HG03139 (cell line): ENCODE measurements at regions not wholly inside any gene's neighbourhood (a gene's known extent, or its start where the extent isn't known, plus 50 kb on each side); places are given as distances from the start of the nearest gene placed in this dataset.
"Not testable (repeated sequence)": the region's sequence is repeated elsewhere in the genome, so short reads cannot be mapped to it uniquely, and the experiment has no call there.

Experiments
- ATAC-seq: cut with Tn5 transposase; IDR thresholded peaks from one replicate; pipeline ENCODE4 v1.9.1; 2021; ENCODE audit not compliant: unreplicated experiment

- ATAC-seq, result no peak
These were observed 776.4 kb downstream of the GATA3 start for GRCh38 chr10:8830876-8831275.

GRCh38 chr10:8835453-8836167 lies 781.1 kb downstream of the GATA3 start:
- no peak for ATAC-seq

- no peak for ATAC-seq
These were observed 785.9 kb downstream of the GATA3 start for GRCh38 chr10:8840356-8840755.

DNA sequence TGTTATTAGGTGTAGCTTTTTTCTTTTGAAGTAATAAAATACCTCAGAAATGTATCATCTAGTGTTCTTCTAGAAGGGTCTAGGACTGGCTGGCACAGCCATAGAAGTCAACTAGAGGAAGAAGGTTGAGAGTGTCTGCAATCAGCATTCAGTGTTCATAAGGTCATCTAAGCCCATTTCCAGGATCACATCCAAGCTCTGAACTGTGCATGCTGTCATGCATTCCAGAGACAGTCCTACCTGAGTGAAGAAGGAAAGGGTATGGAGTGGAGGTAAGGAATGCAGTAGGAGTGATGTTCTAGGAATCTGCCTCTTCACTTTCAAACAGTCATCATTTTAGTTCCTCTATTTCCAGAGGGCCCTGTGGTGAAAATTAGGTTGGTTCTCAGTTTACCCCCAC lies 789.7 kb downstream of the GATA3 start:
- ATAC-seq, result no peak

DNA sequence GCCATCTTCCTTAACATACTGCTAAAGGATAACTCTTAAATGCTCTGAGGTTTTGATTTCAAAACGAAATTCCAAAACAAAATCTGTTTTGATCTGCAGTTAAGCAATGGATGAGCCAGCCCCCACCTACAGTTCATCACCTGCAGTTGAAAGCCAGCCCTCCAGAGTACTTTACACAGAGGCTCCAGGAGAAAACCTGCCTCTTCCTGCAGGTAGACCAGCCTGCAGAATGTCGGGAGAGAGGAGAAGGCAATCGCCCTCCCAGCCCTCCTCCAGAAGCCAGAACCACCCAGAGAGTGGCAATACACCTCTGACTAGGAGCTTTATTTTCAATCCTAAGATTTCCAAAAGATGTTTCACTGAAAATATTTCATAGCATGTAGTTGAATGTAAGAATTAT lies 798.1 kb downstream of the GATA3 start:
- no peak for ATAC-seq

DNA sequence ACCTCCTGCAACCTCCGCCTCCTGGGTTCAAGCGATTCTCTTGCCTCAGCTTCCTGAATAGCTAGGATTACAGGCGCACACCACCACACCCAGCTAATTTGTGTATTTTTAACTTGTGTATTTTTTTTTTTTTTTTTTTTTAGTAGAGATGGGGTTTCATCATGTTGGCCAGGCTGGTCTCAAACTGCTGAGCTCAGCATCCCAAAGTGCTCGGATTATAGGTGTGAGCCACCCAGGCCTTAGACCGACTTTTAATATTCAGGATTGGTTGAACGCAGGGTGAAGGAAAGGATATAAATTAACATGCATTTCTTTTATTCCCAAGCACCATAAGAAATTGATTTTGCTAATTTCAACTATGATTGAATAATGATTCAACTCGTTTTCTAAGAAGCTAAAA lies 798.6 kb downstream of the GATA3 start:
- no peak for ATAC-seq

DNA sequence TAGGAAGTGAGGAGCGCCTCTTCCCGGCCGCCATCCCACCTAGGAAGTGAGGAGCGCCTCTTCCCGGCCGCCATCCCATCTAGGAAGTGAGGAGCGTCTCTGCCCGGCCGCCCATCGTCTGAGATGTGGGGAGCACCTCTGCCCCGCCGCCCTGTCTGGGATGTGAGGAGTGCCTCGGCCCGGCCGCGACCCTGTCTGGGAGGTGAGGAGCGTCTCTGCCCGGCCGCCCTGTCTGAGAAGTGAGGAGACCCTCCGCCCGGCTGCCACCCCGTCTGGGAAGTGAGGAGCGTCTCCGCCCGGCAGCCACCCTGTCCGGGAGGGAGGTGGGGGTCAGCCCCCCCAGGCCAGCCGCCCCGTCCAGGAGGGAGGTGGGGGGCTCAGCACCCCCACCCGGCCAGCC lies 814.4 kb downstream of the GATA3 start:
- ATAC-seq, result not testable (repeated sequence)

- ATAC-seq, result no peak
These were observed 818.8 kb downstream of the GATA3 start for GRCh38 chr10:8873310-8873709.

GRCh38 chr10:8874268-8874667 lies 819.8 kb downstream of the GATA3 start:
- no peak for ATAC-seq

- ATAC-seq, result no peak
These were observed 820.5 kb downstream of the GATA3 start for GRCh38 chr10:8874972-8875371.

DNA sequence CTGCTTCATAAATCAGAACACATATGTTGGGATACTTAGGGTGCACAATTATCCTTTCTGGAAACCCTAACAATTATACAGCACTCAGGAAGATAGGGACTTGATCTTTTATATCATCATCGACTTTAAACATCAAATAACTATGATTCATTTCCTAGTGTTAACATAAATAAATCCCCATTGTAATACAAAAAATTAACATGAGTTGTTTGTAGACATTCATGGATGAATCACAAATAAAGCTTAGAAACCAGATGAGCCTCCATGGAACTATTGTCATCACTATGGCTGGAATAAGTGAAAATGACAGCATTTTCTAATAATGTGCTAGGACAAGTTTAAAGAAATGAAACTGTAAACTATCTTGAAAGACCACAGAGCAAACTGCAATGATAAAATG lies 821.7 kb downstream of the GATA3 start:
- ATAC-seq, result no peak

DNA sequence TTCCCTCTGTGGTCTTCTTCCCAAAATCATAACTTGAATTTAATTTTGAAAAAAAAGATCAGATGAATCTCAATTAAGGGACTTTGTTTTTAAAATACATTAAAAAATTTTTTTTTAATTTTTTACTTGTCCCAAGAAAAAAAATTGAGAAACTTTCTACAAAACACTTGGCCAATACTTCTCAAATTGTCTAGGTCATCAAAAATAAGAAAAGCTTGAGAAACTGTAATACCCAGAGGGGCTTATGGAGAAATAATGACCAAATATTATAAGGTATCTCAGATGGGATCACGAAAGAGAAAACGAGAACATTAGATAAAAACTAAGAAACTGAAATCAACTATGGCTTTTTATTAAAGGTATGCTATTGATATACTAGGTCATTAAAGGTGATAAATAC lies 835.0 kb downstream of the GATA3 start:
- no peak for ATAC-seq

- ATAC-seq, result no peak
These were observed 838.6 kb downstream of the GATA3 start for GRCh38 chr10:8893102-8893501.

GRCh38 chr10:8894148-8894547 lies 839.7 kb downstream of the GATA3 start:
- ATAC-seq, result no peak

- ATAC-seq, result no peak
These were observed 843.3 kb downstream of the GATA3 start for GRCh38 chr10:8897769-8898168.

- no peak for ATAC-seq
These were observed 844.4 kb downstream of the GATA3 start for GRCh38 chr10:8898745-8899330.

GRCh38 chr10:8902926-8903325 lies 848.4 kb downstream of the GATA3 start:
- no peak for ATAC-seq

- no peak for ATAC-seq
These were observed 853.5 kb downstream of the GATA3 start for GRCh38 chr10:8908013-8908412.

DNA sequence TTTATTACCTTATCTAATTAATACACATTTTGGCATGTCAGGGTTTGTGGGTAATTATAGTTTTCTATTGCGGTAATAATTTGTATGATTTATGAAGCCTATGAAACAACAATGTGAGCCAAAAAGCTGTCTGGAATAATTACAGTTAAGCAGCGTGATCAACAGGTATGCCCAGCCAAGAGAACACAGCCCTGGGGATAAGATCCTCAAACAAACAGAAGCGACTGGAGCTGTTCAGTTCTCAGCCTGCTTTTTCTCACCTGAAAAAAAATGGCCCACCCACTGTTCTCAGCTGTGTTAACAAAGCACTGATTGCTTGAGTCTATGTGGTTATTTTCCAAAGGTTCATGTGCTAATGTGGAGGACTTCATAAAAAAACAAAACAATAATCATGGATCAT lies 855.8 kb downstream of the GATA3 start:
- ATAC-seq, result no peak

- no peak for ATAC-seq
These were observed 856.5 kb downstream of the GATA3 start for GRCh38 chr10:8911032-8911431.

- ATAC-seq, result no peak
These were observed 857.6 kb downstream of the GATA3 start for GRCh38 chr10:8912108-8912507.

- no peak for ATAC-seq
These were observed 859.2 kb downstream of the GATA3 start for GRCh38 chr10:8913720-8914119.

- no peak for ATAC-seq
These were observed 864.8 kb downstream of the GATA3 start for GRCh38 chr10:8919280-8919679.
